Activated CD8-positive, alpha-beta memory T cell treated with anti-CD3 and anti-CD28 coated beads, Interleukin-2, amount 50 U/mL, for 1 hour (primary cell): ENCODE measurements at regions not wholly inside any gene's neighbourhood (a gene's known extent, or its start where the extent isn't known, plus 50 kb on each side); places are given as distances from the start of the nearest gene placed in this dataset.
"Not testable (repeated sequence)": the region's sequence is repeated elsewhere in the genome, so short reads cannot be mapped to it uniquely, and the experiment has no call there.

Experiments used
- DNase-seq: peaks from one replicate; pipeline ENCODE4 v3.0.0-alpha.2; 2020; ENCODE audit errors: extremely low read depth

- DNase-seq = no peak
Observed at GRCh38 chr6:169983651-169984050, 232.2 kb downstream of the ERMARD start.

- DNase-seq = no peak
Observed at GRCh38 chr6:169982461-169983386, 231.3 kb downstream of the ERMARD start.

- DNase-seq = no peak
Observed at GRCh38 chr6:169981969-169982368, 230.5 kb downstream of the ERMARD start.

DNA sequence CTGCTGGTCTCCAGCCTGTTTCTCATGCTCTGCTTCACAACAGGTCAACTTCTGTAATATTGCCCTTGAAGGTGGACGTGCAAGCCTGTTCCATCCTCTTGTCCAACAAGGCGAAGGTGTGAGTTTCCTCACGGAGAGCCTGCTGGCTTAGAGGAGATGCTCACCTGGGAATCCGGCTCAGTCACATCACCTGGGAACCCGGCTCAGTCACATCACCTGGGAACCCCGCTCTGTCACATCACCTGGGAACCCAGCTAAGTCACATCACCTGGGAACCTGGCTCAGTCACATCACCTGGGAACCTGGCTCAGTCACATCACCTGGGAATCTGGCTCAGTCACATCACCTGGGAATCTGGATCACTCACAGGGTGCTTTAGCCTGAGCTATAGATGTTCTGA is 230.1 kb downstream of the ERMARD start:
- no peak for DNase-seq

- no peak for DNase-seq
Observed at GRCh38 chr6:169980826-169981450, 229.5 kb downstream of the ERMARD start.

DNA sequence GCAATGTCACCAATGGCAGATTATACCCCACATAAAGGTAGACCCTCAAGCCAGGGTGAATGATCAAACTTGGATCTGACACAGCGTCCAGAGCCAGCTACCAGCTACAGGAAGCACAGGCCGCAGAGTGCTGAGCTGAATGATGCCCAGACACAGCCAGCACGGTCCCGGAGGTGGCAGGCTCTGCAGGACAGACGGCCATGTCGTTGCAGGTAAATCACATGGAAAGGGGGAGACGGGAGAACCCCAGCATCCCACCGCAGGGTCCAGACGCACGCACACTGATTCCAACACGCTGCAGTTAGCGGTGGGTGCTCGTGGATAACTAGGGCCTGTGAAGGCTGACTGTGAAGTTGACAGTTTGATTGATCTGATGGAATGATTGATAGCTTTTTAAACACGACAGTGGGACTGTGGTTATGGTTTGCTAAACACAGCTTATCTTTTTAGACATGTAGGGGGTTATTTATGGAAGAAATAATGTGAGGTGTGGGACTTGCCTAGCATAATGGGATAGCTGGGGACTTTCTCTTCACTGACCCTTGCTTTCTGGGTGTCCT is 228.5 kb downstream of the ERMARD start:
- no peak for DNase-seq

GRCh38 chr6:169978615-169979161 is 227.3 kb downstream of the ERMARD start:
- DNase-seq = no peak

DNA sequence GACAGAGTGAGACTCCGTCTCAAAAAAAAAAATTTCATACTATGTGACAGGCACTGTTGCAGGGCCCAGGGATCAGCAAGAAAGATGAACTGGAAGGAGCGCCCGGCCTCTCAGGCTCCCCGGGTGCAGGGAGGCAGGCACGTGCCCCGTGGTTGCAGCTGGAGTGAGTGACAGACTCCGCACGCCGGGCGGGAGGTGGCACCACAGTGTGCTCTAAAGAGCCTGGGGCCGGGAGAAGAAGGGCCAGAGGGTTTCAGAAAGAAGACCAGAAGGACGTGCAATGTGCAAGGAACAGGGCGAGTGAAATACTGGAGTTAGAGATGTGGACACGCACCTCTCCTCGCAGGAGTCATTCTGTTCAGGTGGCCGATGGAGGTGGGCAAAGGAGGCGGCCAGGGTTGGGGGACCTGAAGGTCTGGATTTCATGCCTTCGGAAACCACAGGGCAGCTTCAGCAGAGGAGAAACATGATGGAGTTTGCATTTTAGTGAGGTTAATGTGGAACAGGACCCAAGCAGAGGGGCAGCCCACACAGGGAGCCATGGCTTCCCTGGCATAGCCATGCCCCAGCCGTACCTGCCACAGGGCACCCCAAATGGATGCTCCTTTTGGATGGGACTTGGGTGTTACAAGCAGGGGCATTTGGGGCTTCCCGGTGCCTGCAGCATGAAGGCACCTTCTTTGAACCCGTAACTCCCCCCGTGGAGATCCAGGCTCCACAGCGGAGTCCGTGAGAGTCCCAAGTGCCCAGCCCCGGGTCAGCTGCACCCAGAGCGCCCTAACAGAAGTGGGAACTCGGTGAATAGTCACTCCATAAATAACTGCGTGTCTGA is 226.2 kb downstream of the ERMARD start:
- DNase-seq = no peak

- no peak for DNase-seq
Observed at GRCh38 chr6:169976301-169977081, 225.1 kb downstream of the ERMARD start.

DNA sequence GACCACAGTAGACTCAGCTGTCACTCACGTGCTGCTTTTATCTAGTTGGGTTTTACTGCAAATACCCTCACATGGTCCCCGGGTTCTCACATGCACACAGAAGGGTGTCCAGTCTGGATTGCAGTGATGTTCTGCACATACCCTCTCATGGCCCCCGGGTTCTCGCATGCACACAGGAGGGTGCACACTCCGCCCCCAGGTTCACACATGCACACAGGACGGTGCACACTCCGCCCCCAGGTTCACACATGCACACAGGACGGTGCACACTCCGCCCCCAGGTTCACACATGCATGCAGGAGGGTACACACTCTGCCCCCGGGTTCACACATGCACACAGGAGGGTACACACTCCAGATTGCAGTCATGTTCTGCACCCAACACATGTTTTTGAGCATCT is 224.3 kb downstream of the ERMARD start:
- DNase-seq = no peak

DNA sequence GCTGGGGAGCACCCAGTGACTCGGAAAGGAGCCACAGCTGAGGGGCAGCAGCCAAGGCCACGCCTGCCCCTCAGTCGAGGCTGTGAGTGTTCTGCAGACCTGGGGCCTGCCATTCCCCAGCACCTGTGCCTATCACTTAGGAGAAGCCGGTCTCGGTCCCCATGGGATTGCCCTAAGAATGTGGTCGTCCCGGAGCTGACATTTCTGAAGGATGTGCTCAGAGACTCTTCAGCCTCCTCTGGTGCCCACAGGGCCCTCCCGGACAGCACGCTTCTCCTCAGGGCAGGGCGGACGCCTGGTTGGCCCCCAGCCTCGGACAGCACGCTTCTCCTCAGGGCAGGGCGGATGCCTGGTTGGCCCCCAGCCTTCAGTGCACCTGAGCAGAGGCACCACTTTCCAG is 223.9 kb downstream of the ERMARD start:
- DNase-seq = no peak

DNA sequence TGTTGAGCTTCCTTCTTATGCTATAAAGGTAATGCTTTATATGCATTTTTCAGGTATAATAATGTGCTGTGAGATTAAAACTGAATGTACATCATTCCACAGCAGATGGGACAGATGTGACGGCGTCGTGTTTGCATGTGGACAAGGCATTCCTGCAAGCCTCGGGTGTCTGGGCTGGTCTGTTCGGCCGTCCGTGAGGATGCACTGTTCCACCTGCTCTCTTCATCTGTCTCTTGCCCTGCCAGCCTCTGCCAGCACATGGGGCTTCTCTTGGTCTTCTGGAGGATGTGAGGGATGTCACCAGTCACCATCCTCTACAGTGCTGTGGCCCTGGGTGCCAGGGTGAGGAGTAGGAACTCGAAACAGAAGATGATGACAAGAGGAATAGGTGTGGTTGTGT is 223.2 kb downstream of the ERMARD start:
- no peak for DNase-seq

- DNase-seq = not testable (repeated sequence)
Observed at GRCh38 chr6:169973588-169974467, 222.4 kb downstream of the ERMARD start.

GRCh38 chr6:169972736-169973135 is 221.3 kb downstream of the ERMARD start:
- DNase-seq = no peak

DNA sequence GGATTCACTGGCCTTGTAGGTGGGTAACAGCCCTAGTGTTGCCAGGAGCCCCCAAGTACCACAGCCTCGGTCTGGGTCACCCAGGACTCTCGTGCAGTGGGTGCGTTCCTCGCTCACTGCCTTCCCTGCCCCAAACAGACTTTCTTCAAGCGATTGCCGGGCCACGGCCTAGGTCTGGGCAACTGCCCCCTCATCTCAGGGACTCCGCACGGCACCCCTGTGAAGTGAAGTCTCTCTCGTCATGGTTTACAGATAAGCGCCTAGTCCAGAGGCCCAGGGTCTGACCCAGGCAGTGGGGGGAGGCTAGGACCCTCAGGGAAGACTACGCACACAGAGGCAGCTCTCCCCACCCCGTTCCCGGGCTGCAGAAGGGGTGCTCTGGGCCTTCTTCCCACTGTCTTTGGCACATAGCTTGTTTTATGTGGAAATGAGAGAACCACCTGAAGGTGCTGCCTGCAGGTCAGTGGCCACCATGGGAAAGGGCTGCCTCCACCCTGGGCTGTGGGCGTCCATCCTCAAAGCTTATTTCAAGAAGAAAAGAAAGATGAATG is 220.8 kb downstream of the ERMARD start:
- DNase-seq = no peak

DNA sequence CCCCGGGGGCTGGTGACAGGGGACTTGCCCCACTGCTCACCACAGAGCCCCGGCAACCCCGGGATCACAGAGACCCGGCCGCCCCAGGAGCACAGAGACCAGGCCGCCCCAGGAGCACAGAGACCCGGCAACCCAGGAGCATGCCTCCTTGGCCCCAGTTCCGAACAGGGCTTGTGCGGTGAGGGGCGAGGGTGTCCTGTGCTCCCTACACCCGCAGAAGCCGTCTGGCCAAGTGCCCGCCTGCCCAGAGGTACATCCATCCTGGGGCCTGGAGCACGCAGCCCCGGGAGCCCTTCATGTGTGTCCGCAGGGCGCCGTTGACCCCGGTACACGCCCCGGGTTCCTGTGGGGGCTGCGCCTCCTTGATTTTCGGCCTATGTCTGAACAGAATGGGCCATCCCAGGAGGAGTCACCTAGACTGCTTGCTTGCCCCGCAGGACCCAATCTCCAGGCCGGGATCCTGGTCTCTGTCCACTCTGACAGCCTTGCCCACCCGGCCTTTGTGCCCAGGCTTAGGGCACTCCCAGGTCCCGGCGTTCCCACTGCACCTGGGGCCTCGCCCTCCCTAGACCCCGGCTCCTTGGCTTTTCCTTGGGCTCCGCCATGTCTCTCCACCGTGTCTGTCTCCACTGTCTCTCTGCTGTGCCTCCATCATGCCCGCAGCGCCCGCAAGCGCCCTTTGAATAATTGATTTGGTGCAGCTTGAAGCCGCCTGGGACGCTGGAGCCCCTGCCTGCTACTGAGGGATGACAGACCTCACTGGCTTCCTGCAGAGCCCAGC is 219.8 kb downstream of the ERMARD start:
- no peak for DNase-seq

DNA sequence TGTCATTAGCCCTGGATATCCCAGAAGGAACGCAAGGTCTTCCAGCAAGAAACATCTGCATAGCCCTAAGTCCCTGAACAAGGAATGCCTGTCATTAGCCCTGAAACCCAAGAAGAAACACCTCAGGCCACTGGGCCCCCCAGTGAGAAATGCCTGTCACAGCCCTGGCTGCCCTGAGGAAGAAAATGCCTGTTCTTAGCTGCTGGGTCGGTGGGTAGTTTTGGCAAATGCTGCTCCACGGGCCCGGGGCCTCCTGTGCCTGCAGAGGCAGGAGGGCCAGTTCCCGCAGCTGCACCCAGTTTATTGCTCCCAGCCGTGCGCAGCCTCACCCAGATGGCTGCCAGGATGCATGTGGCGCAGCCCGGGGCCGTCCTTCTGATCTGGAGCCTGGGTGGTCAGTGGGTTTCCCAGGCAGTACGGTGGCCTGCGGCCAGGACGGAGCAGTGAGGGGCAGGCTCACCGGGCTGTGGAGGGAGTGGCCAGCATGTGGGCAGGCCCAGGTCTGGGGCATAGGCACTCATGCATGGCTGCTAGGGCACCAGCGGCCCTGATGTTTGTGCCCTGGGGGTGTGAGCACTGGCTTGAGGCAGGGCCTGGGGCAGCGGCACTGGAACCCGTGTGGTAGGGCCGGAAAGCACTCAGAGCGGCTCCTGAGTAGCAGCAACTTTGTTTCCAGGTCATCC is 219.0 kb downstream of the ERMARD start:
- no peak for DNase-seq
